Left lung (tissue), 4 donors: ENCODE measurements at regions not wholly inside any gene's neighbourhood (a gene's known extent, or its start where the extent isn't known, plus 50 kb on each side); places are given as distances from the start of the nearest gene placed in this dataset.

Experiments used
- ATAC-seq: fragments of 200-7000 bp; cut with Tn5 transposase; one replicate; pipeline ENCODE4 v1.9.1; 2020; ENCODE audit warnings: moderate library complexity
- DNase-seq, 4 donors: peaks; one replicate each; pipeline ENCODE4 v3.0.0-alpha.2; 2013 to 2020
- H3K27ac ChIP-seq, 2 donors: fragments of 200-600 bp; sonication (generic) in 1 of 2; one replicate each; pipeline versions ENCODE4 v1.5.0 to v1.8.0; 2020 to 2021
- H3K27me3 ChIP-seq, 2 donors: fragments of 200-600 bp; sonication (generic) in 1 of 2; one replicate each; pipeline versions ENCODE4 v1.5.0 to v1.8.0; 2020 to 2021
- H3K36me3 ChIP-seq, 2 donors: fragments of 200-600 bp; sonication (generic) in 1 of 2; one replicate each; pipeline versions ENCODE4 v1.5.0 to v1.8.0; 2020 to 2021
- H3K4me1 ChIP-seq, 2 donors: fragments of 200-600 bp; one replicate each; pipeline ENCODE4 v1.8.0; 2021
- H3K4me3 ChIP-seq, 2 donors: fragments of 200-600 bp; sonication (generic) in 1 of 2; one replicate each; pipeline versions ENCODE4 v1.5.0 to v1.8.0; 2020 to 2021; ENCODE audit warnings: mild to moderate bottlenecking in 1 of 2
- H3K9me3 ChIP-seq, 2 donors: fragments of 200-600 bp; sonication (generic) in 1 of 2; one replicate each; pipeline versions ENCODE4 v1.5.0 to v1.8.0; 2020 to 2021
- CTCF ChIP-seq, 2 donors: fragments of 200-600 bp; sonication (generic) in 1 of 2; IDR thresholded peaks; one replicate each; pipeline versions ENCODE4 v1.5.0 to v1.8.0; 2021; ENCODE audit warnings: antibody characterized with exemption in 2 of 2
- intact Hi-C, 2 donors: fragments of 100-400 bp; cut with DNase I; formaldehyde crosslinking; loops; one replicate each; pipeline versions ENCODE4 v1.11.2 to v1.14.2; 2022
- donor health status: DM: no; HTN: yes; CAD: no.
- donor health status: DM: no; HTN: no; CAD: no.

- no peak overlapping the region for H3K4me3 ChIP-seq
- intact Hi-C loops = no loop called here
- H3K36me3 ChIP-seq = no peaks in the 10 kb centered on the region
- H3K9me3 ChIP-seq = no peaks in the 10 kb centered on the region
- ATAC-seq (no peak), DNase-seq (no peak)
- no peak for TF ChIP-seq CTCF (IDR thresholded peaks at IDR 0.05)
- H3K27ac ChIP-seq = no peak overlapping the region
- H3K27me3 ChIP-seq = no peaks in the 10 kb centered on the region
- H3K4me1 ChIP-seq = no peaks in the 10 kb centered on the region
Observed at GRCh38 chr9:82275258-82275927, 286.8 kb downstream of the SPATA31D1 start.

GRCh38 chr9:82281066-82281465 lies 292.5 kb downstream of the SPATA31D1 start:
- no peak for ATAC-seq
- intact Hi-C loops = no loop called here
- no peak for DNase-seq
- no peak overlapping the region for H3K27ac ChIP-seq
- H3K4me3 ChIP-seq = no peak overlapping the region
- no peaks in the 10 kb centered on the region for H3K4me1 ChIP-seq
- H3K27me3 ChIP-seq = no peaks in the 10 kb centered on the region
- peaks cover 0 to 2% of the 10 kb centered on the region in 2 donors for H3K9me3 ChIP-seq
- TF ChIP-seq CTCF (IDR thresholded peaks at IDR 0.05) = no peak
- H3K36me3 ChIP-seq = no peaks in the 10 kb centered on the region

GRCh38 chr9:82284758-82285157 lies 296.2 kb downstream of the SPATA31D1 start:
- no peak for ATAC-seq
- Histone ChIP-seq H3K27me3 (no peaks in the 10 kb centered on the region), H3K36me3 (no peaks in the 10 kb centered on the region), H3K4me1 (no peaks in the 10 kb centered on the region), H3K4me3 (no peak overlapping the region), H3K27ac (no peak overlapping the region), H3K9me3 (peaks cover 0 to 19% of the 10 kb centered on the region in 2 donors)
- DNase-seq = no peak
- TF ChIP-seq CTCF (IDR thresholded peaks at IDR 0.05) = no peak
- intact Hi-C loops = no loop called here

- H3K36me3 ChIP-seq = no peaks in the 10 kb centered on the region
- no peak for TF ChIP-seq CTCF (IDR thresholded peaks at IDR 0.05)
- ATAC-seq (no peak), DNase-seq (no peak)
- H3K9me3 ChIP-seq = peaks cover 0 to 5% of the 10 kb centered on the region in 2 donors
- H3K4me3 ChIP-seq = no peak overlapping the region
- intact Hi-C loops = no loop called here
- H3K27ac ChIP-seq = no peak overlapping the region
- H3K27me3 ChIP-seq = no peaks in the 10 kb centered on the region
- H3K4me1 ChIP-seq = no peaks in the 10 kb centered on the region
Observed at GRCh38 chr9:82295181-82295580, 306.6 kb downstream of the SPATA31D1 start.

- Histone ChIP-seq H3K27me3 (no peaks in the 10 kb centered on the region), H3K36me3 (no peaks in the 10 kb centered on the region)
- intact Hi-C loops = no loop called here
Observed at GRCh38 chr9:82299870-82300269, 311.3 kb downstream of the SPATA31D1 start.

More at GRCh38 chr9:82299870-82300269, 311.3 kb downstream of the SPATA31D1 start:
- Histone ChIP-seq H3K9me3 (peaks cover 0 to 17% of the 10 kb centered on the region in 2 donors), H3K4me3 (no peak overlapping the region), H3K27ac (no peak overlapping the region), H3K4me1 (no peaks in the 10 kb centered on the region)
- no peak for DNase-seq
- no peak for TF ChIP-seq CTCF (IDR thresholded peaks at IDR 0.05)
- no peak for ATAC-seq
